SK-N-SH (cell line): ENCODE measurements at regions not wholly inside any gene's neighbourhood (a gene's known extent, or its start where the extent isn't known, plus 50 kb on each side); places are given as distances from the start of the nearest gene placed in this dataset.

Experiments used
- EP300 ChIP-seq, 2 experiments: IDR thresholded peaks; 2 replicates each; pipeline versions ENCODE4 v1.4.0 to v1.6.1; 2012; ENCODE audit warnings: borderline replicate concordance in 1 of 2, low read depth in 1 of 2, low read length in 1 of 2
- EZH2phosphoT487 ChIP-seq: fragments of 200-600 bp; sonication (generic); IDR thresholded peaks from 2 replicates; pipeline ENCODE4 v1.6.1; 2017; ENCODE audit warnings: low read depth, mixed run types, mild to moderate bottlenecking, antibody characterized with exemption, moderate library complexity, borderline replicate concordance
- FOSL2 ChIP-seq: IDR thresholded peaks from 2 replicates; pipeline ENCODE4 v1.4.0; 2012; ENCODE audit warnings: low read depth, mild to moderate bottlenecking, moderate library complexity, borderline replicate concordance
- MEF2A ChIP-seq: IDR thresholded peaks from 2 replicates; pipeline ENCODE4 v1.4.0; 2012; ENCODE audit warnings: low read depth, borderline replicate concordance
- RAD21 ChIP-seq: IDR thresholded peaks from 2 replicates; pipeline ENCODE4 v1.6.1; 2012; ENCODE audit warnings: mild to moderate bottlenecking, low read length
- RCOR1 ChIP-seq: fragments of 150-350 bp; IDR thresholded peaks from 2 replicates; pipeline ENCODE4 v1.6.1; 2017; ENCODE audit warnings: antibody characterized with exemption, low read length
- RFX5 ChIP-seq: IDR thresholded peaks from 2 replicates; pipeline ENCODE4 v1.6.1; 2012; ENCODE audit warnings: mild to moderate bottlenecking, improper control_type of control experiment, low read length
- SMC3 ChIP-seq: IDR thresholded peaks from 2 replicates; pipeline ENCODE4 v1.6.1; 2012; ENCODE audit warnings: low read depth, low read length, improper control_type of control experiment
- TCF12 ChIP-seq: IDR thresholded peaks from 2 replicates; pipeline ENCODE4 v1.4.0; 2012
- USF2 ChIP-seq: fragments of 150-350 bp; IDR thresholded peaks from 2 replicates; pipeline ENCODE4 v1.6.1; 2017; ENCODE audit warnings: antibody characterized with exemption, low read length, low read depth, borderline replicate concordance
- YY1 ChIP-seq: IDR thresholded peaks from 2 replicates; pipeline ENCODE4 v1.4.0; 2012; ENCODE audit warnings: low read depth, mild to moderate bottlenecking
- TF ChIP-seq, protein P1 (sequence below): fragments of 200-600 bp; sonication (generic); IDR thresholded peaks from 2 replicates; pipeline ENCODE4 v1.6.1; 2017; ENCODE audit warnings: antibody characterized with exemption, mild to moderate bottlenecking, moderate library complexity
- TF ChIP-seq, protein P2 (sequence below): IDR thresholded peaks from 2 replicates; pipeline ENCODE4 v1.4.0; 2012; ENCODE audit warnings: low read depth, borderline replicate concordance

DNA sequence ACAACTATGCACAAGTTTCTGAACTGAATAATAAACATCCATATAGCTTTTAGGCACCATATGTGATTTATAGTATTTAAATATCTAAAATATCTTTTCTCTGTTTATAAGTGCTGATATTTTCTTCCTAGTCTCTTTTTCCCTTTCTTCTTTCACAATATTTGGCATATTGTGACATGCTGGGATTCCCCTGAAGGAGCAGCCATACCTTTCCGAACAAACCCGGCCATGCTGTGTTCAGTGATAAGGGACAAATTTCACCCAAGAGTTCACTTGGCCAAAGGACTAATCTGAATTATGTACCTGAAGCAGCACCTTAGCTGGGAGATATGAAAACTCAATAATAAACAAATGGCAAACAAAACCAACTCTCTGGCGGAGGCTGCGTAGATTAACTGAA lies 250.8 kb downstream of the RDH14 start:
- TF ChIP-seq, protein P1, sequence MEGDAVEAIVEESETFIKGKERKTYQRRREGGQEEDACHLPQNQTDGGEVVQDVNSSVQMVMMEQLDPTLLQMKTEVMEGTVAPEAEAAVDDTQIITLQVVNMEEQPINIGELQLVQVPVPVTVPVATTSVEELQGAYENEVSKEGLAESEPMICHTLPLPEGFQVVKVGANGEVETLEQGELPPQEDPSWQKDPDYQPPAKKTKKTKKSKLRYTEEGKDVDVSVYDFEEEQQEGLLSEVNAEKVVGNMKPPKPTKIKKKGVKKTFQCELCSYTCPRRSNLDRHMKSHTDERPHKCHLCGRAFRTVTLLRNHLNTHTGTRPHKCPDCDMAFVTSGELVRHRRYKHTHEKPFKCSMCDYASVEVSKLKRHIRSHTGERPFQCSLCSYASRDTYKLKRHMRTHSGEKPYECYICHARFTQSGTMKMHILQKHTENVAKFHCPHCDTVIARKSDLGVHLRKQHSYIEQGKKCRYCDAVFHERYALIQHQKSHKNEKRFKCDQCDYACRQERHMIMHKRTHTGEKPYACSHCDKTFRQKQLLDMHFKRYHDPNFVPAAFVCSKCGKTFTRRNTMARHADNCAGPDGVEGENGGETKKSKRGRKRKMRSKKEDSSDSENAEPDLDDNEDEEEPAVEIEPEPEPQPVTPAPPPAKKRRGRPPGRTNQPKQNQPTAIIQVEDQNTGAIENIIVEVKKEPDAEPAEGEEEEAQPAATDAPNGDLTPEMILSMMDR = no peak
- TF ChIP-seq FOSL2 (no peak), RAD21 (no peak), EZH2phosphoT487 (no peak), SMC3 (no peak), RCOR1 (no peak), EP300 (IDR thresholded peaks at IDR 0.05; ENCODE audit: borderline replicate concordance in 1 of 2, low read depth in 1 of 2, low read length in 1 of 2) (no peak), MEF2A (no peak), USF2 (no peak), RFX5 (no peak), YY1 (no peak), TCF12 (no peak)
- TF ChIP-seq, protein P2, sequence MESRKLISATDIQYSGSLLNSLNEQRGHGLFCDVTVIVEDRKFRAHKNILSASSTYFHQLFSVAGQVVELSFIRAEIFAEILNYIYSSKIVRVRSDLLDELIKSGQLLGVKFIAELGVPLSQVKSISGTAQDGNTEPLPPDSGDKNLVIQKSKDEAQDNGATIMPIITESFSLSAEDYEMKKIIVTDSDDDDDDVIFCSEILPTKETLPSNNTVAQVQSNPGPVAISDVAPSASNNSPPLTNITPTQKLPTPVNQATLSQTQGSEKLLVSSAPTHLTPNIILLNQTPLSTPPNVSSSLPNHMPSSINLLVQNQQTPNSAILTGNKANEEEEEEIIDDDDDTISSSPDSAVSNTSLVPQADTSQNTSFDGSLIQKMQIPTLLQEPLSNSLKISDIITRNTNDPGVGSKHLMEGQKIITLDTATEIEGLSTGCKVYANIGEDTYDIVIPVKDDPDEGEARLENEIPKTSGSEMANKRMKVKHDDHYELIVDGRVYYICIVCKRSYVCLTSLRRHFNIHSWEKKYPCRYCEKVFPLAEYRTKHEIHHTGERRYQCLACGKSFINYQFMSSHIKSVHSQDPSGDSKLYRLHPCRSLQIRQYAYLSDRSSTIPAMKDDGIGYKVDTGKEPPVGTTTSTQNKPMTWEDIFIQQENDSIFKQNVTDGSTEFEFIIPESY = no peak
